ENCODE measurements at regions not wholly inside any gene's neighbourhood (a gene's known extent, or its start where the extent isn't known, plus 50 kb on each side); places are given as distances from the start of the nearest gene placed in this dataset.
"Not testable (repeated sequence)": the region's sequence is repeated elsewhere in the genome, so short reads cannot be mapped to it uniquely, and the experiment has no call there.

DNA sequence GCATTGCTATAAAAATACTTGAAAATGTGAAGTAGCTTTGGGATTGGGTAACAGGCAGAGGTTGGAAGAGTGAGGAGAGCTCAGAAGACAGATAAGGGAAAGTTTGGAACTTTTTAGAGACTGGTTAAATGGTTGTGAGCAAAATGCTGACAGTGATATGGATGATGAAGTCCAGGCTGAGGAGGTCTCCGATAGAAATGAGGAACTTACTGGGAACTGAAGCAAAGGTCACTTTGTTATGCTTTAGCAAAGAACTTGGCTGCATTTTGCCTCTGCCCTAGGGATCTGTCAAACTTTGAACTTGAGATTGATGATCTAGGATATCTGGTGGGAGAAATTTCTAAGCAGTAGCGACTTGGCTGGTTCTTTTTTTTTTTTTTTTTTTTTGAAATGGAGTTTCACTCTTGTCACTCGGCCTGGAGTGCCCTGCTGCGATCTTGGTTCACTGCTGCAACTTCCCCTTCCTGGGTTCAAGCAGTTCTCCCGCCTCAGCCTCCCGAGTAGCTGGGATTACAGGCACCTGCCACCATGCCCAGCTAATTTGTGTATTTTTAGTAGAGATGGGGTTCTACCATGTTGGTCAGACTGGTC is 998.9 kb downstream of the TLE1 start:
- H3K4me3 ChIP-seq (ENCODE audit: low read depth, low read length), result no peak overlapping the region
- TF ChIP-seq, protein P1, sequence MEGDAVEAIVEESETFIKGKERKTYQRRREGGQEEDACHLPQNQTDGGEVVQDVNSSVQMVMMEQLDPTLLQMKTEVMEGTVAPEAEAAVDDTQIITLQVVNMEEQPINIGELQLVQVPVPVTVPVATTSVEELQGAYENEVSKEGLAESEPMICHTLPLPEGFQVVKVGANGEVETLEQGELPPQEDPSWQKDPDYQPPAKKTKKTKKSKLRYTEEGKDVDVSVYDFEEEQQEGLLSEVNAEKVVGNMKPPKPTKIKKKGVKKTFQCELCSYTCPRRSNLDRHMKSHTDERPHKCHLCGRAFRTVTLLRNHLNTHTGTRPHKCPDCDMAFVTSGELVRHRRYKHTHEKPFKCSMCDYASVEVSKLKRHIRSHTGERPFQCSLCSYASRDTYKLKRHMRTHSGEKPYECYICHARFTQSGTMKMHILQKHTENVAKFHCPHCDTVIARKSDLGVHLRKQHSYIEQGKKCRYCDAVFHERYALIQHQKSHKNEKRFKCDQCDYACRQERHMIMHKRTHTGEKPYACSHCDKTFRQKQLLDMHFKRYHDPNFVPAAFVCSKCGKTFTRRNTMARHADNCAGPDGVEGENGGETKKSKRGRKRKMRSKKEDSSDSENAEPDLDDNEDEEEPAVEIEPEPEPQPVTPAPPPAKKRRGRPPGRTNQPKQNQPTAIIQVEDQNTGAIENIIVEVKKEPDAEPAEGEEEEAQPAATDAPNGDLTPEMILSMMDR (IDR thresholded peaks at IDR 0.05; ENCODE audit: control insufficient read depth, extremely low read depth, insufficient read depth), result no peak
- no peak for DNase-seq (ENCODE audit: low read depth)

DNA sequence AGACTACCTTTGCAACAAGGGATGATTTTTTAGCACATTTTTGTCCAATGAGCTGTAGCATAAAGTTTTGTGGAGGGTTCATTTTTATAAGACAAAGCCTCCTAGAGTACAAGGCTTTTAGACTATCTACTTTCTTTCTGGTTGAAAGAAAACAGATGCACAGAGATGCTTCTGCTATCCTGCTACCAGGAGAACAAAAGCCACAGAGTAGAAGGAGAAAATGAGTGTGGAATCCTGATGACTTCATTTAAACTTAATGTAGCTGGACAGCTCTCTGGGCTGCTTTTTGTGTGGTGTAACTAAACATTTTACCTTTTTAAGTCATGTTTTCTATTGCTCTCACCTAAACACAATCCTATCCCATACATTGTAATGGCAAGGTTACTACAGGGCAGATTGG is 1009.4 kb downstream of the TLE1 start:
- TF ChIP-seq, protein P1 (IDR thresholded peaks at IDR 0.05; ENCODE audit: control insufficient read depth, extremely low read depth, insufficient read depth), result no peak
- no peak for DNase-seq (ENCODE audit: low read depth)

DNA sequence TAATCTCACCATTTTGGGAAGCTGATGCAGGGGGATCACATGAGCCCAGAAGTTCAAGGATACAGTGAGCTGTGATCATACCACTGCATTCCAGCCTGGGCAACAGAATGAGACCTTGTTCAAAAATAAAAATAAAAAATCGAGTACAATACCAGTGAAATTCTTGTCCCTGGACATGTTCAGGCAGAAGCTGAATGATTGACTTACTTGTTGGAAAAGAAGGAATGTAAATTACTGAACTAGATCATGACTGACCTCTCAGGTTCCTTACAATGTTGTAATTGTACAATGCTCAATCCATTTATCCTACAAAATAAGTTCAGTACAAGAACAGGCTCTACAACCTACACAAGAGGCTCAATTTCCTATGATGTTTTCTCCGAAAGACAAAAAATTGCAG is 1010.4 kb downstream of the TLE1 start:
- TF ChIP-seq, protein P1 (IDR thresholded peaks at IDR 0.05; ENCODE audit: control insufficient read depth, extremely low read depth, insufficient read depth), result no peak
- no peak overlapping the region for H3K4me3 ChIP-seq (ENCODE audit: low read depth, low read length)
- DNase-seq (ENCODE audit: low read depth), result no peak

More for the DNA sequence above, 1009.4 kb downstream of the TLE1 start:
- H3K4me3 ChIP-seq (ENCODE audit: low read depth, low read length), result no peak overlapping the region

DNA sequence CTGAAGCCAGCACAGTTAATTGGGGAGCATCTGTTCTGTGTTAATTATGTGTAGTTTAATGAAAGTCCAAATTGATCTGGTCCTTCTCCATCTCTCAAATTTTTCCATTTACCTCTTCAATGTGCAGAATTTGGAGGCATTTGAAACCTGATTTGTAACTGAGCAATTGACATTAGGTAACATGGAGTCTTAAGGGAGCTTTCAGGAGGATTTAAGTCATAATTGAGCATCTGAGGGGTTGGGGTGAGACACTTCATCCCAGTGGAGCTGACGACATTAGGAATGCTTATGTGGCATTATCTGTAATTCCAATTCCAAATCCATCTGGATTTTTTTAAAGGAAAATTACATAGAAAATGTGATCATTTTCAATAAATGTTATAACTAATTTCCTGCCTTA is 1015.9 kb downstream of the TLE1 start:
- DNase-seq (ENCODE audit: low read depth), result no peak
- TF ChIP-seq, protein P1 (IDR thresholded peaks at IDR 0.05; ENCODE audit: control insufficient read depth, extremely low read depth, insufficient read depth), result no peak
- no peak overlapping the region for H3K4me3 ChIP-seq (ENCODE audit: low read depth, low read length)

DNA sequence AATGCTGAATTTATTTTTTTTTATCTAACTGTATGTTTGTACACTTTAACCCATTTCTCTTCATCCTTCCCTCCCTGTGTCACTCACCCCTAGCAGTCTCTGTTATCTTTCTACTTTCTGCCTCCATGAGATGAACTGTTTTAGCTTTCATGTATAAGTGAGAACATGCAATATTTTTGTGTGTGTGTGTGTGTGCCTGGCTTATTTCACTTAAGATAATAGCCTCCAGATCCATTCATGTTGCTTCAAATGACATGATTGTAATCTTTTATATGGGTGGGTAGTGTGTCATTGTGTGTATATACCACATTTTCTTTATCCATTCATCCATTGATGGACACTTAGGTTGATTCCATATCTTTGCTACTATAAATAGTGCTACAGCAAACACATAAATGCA is 1023.9 kb downstream of the TLE1 start:
- no peak for DNase-seq (ENCODE audit: low read depth)
- TF ChIP-seq, protein P1 (IDR thresholded peaks at IDR 0.05; ENCODE audit: control insufficient read depth, extremely low read depth, insufficient read depth), result no peak
- H3K4me3 ChIP-seq (ENCODE audit: low read depth, low read length), result no peak overlapping the region

DNA sequence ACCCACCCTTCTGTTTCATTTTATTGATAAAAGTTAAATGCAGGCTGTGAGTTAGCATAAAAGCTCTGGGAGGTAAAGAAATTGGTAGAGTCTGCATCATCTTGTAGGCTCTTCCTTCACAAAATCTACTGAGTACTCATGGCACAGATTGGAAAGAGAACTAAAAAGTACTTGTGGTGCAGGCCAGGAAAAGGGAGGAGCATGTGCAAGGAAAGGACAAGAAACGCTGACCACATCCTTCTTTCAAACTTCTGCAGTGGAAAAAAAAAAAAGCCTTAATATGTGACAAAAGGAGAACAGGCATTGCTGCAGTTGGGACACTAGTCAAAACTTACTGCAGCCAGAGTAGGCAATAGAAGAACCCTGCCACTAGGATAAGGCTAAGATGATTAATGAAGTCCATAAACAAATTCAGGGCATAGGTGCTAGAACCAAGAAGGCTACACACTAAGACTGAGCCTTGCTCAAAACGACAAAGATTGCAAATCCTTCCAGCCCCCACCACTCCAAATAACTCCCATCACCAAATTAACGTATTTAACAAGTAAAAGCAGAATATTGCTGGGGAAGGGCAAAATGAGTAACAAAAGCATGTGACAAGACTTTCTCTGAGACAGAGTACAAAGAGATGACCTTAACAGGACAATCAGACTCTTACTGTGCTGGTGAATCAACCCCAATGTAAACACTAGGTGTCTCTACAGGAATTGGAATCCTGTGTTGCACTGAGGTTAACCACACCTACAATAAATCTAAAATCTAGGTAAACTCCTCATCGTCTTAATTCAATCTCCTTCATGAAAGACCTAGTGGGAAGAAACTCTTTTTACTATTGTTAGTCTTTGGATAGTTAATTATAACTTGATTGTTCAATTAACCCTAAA is 1024.8 kb downstream of the TLE1 start:
- TF ChIP-seq, protein P1 (IDR thresholded peaks at IDR 0.05; ENCODE audit: control insufficient read depth, extremely low read depth, insufficient read depth), result peak; percentile 52
- H3K4me3 ChIP-seq (ENCODE audit: low read depth, low read length), result no peak overlapping the region
- peak; percentile 10 for DNase-seq (ENCODE audit: low read depth)

DNA sequence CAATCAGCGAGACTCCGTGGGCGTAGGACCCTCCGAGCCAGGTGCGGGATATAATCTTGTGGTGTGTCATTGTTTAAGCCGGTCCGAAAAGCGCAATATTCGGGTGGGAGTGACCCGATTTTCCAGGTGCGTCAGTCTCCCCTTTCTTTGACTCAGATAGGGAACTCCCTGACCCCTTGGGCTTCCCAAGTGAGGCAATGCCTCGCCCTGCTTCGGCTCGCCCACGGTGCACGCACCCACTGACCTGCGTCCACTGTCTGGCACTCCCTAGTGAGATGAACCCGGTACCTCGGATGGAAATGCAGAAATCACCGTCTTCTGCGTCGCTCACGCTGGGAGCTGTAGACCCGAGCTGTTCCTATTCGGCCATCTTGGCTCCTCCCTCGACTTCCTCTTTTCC is 1029.6 kb downstream of the TLE1 start:
- DNase-seq (ENCODE audit: low read depth); H3K4me3 ChIP-seq (ENCODE audit: low read depth, low read length): not testable (repeated sequence)
